Stimulated activated memory B cell treated with anti-CD40 and anti-IgM and Interleukin-4, amounts not matched to agents 10 μg/mL and 1 μg/mL and 100 μg/mL, for 72 hours (primary cell): ENCODE measurements at regions not wholly inside any gene's neighbourhood (a gene's known extent, or its start where the extent isn't known, plus 50 kb on each side); places are given as distances from the start of the nearest gene placed in this dataset.
"Not testable (repeated sequence)": the region's sequence is repeated elsewhere in the genome, so short reads cannot be mapped to it uniquely, and the experiment has no call there.

ENCODE experiments used
- ATAC-seq: fragments of 150-1000 bp; cut with Tn5 transposase; 2 replicates; pipeline ENCODE4 v1.10.0; 2021
- H3K27ac Mint-ChIP-seq: one replicate; pipeline ENCODE4 v1.8.0; 2022; ENCODE audit warnings: mild to moderate bottlenecking, mixed read lengths
- H3K27me3 Mint-ChIP-seq: one replicate; pipeline ENCODE4 v1.8.0; 2022; ENCODE audit warnings: mixed read lengths
- H3K36me3 Mint-ChIP-seq: one replicate; pipeline ENCODE4 v1.8.0; 2022; ENCODE audit warnings: mixed read lengths
- H3K4me1 Mint-ChIP-seq: one replicate; pipeline ENCODE4 v1.8.0; 2022; ENCODE audit warnings: mixed read lengths
- H3K4me3 Mint-ChIP-seq: one replicate; pipeline ENCODE4 v1.8.0; 2022; ENCODE audit warnings: mild to moderate bottlenecking, moderate library complexity, mixed read lengths
- H3K9me3 Mint-ChIP-seq: one replicate; pipeline ENCODE4 v1.8.0; 2022; ENCODE audit warnings: mixed read lengths

DNA sequence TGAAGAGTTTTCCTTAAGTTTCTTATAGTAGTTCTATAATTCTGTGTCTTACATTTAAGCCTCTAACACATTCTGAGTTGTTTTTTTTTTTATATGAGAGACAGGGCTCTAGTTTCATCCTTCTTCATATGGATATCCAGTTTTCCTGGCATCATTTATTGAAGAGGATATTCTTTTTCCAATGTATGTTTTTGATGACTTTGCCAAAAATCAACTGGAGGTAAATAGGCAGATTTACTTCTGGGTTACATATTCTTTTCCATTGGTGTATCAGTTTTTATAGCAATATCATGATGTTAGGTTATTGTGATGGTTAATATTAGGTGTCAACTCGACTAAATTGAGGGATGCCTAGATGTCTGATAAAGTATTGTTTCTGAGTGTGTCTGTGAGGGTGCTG lies 650.7 kb upstream of the GRID2 start:
- ATAC-seq: no peak
- Mint-ChIP-seq H3K4me1 (no peaks in the 10 kb centered on the region), H3K36me3 (no peaks in the 10 kb centered on the region), H3K4me3 (no peak overlapping the region), H3K27me3 (no peaks in the 10 kb centered on the region), H3K9me3 (peaks cover 3% of the 10 kb centered on the region), H3K27ac (no peak overlapping the region)

DNA sequence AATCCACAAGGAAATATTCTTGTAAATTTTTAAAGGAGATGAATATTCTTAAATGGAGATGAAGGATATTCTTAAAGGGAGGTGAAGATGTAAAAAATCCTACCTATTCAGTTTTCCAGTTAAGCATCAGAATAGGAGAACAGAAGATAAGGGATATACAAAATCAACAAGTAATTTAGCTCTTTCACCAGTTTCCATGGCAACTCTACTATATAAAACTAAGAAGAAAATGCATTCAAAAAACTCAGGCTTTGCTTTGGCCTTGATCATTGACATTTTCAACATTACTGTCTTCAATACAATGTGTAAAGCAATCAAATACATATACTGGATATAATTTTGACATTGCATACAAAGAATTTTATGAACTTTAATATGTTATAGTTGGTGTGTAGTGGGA lies 622.7 kb upstream of the GRID2 start:
- H3K27ac Mint-ChIP-seq: no peak overlapping the region
- H3K4me3 Mint-ChIP-seq: no peak overlapping the region
- H3K36me3 Mint-ChIP-seq: no peaks in the 10 kb centered on the region
- ATAC-seq: no peak
- H3K4me1 Mint-ChIP-seq: no peaks in the 10 kb centered on the region
- no peaks in the 10 kb centered on the region for H3K9me3 Mint-ChIP-seq
- H3K27me3 Mint-ChIP-seq: no peaks in the 10 kb centered on the region

DNA sequence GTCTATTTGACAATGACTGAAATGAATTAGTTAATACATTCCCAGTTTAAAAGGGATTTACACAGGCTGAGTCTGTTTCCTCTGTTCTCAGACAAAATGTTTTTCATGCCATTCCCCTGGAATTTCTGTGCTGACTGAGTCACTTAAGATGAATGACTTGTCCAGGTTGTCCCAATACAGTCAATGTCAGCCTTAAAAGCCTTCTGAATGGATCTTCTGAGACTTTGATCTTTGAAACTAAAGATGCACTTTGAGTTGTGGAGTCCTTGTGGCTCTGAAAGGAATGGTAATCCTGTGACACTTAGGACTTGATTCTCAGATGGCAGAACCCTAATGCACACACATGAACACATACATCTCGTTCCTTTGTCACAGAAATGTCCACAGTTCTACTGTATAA lies 622.2 kb upstream of the GRID2 start:
- Mint-ChIP-seq H3K36me3 (no peaks in the 10 kb centered on the region), H3K27ac (no peak overlapping the region), H3K27me3 (no peaks in the 10 kb centered on the region), H3K4me1 (no peaks in the 10 kb centered on the region), H3K9me3 (no peaks in the 10 kb centered on the region), H3K4me3 (no peak overlapping the region)
- no peak for ATAC-seq

DNA sequence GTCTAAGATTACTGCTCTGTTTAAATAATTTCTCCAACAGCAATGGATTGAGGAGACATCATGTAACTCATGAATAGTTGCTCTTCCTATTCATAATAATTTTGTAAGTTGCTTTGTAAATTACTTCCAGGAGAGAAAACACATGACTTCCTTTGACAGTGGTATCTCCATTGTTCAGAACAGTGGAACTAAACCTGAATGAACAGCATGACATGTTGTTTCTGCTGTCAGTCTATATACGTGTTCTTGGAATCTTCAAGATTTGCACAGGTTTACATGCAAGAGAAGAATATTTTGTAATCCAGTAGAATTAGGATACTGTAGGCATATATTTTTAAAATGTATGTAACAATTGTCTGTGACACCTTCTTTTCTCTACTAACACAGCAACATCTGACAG lies 618.8 kb upstream of the GRID2 start:
- Mint-ChIP-seq H3K9me3 (peaks cover 2% of the 10 kb centered on the region), H3K4me1 (no peaks in the 10 kb centered on the region), H3K27me3 (no peaks in the 10 kb centered on the region), H3K4me3 (no peak overlapping the region), H3K36me3 (no peaks in the 10 kb centered on the region), H3K27ac (no peak overlapping the region)
- ATAC-seq: no peak

DNA sequence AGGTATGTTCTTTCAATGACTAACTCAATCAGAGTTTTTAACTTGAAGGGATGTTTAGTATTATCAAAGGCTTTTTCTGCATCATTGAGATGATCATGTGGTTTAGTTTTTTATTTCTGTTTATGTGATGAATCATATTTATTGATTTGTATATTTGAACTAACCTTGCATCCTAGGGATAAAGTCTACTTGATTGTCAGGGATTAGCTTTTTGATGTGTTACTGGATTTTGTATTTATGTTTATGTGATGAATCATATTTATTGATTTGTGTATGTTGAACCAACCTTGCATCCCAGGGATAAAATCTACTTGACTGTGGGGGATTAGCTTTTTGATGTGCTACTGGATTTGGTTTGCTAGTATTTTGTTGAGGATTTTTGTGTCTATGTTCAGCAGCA lies 615.4 kb upstream of the GRID2 start:
- H3K4me3 Mint-ChIP-seq: no peak overlapping the region
- no peaks in the 10 kb centered on the region for H3K27me3 Mint-ChIP-seq
- no peak overlapping the region for H3K27ac Mint-ChIP-seq
- no peak for ATAC-seq
- no peaks in the 10 kb centered on the region for H3K4me1 Mint-ChIP-seq
- H3K9me3 Mint-ChIP-seq: peaks cover 2% of the 10 kb centered on the region
- H3K36me3 Mint-ChIP-seq: no peaks in the 10 kb centered on the region

DNA sequence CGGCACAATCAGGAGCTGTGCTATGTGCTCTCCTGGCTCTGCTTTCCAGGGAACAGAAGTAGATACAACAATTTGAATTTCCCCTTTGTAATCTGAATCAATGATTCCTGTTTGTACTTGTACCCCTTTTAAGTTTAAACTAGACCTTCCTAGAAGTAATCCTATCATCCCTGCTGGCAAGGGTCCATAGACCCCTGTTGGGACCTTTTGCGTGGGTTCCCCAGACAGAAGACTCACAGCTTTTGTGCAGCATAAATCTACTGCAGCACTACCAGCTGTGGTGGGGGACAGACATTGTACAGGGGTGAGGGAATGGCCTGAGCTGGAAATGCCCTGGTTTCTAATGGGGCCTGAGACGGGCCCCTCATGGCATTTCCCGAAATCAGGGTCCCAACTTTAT lies 604.1 kb upstream of the GRID2 start:
- not testable (repeated sequence) for H3K36me3 Mint-ChIP-seq, H3K27ac Mint-ChIP-seq, H3K27me3 Mint-ChIP-seq, H3K4me1 Mint-ChIP-seq, H3K4me3 Mint-ChIP-seq, ATAC-seq
- peaks cover 10% of the 10 kb centered on the region for H3K9me3 Mint-ChIP-seq

DNA sequence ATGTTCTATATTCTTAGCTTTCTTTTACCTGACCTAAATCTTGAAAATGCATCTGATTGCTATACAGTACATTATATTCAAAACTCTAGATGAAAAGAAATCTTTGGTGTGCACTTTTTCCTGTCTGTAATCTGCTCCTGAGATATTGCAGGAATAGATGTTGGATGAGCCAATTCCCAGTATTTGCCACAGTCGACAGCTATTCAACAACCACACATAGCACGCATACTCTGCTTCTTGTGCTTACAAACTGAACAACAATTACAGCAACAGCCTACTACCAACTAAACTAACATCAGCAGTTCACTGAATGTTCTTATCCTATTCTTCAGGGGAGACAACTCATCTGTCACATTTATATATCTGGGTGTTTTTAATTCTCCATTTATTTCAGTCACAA lies 573.9 kb upstream of the GRID2 start:
- Mint-ChIP-seq H3K4me3 (no peak overlapping the region), H3K27me3 (no peaks in the 10 kb centered on the region), H3K36me3 (no peaks in the 10 kb centered on the region), H3K27ac (no peak overlapping the region), H3K4me1 (no peaks in the 10 kb centered on the region), H3K9me3 (no peaks in the 10 kb centered on the region)
- ATAC-seq: no peak

DNA sequence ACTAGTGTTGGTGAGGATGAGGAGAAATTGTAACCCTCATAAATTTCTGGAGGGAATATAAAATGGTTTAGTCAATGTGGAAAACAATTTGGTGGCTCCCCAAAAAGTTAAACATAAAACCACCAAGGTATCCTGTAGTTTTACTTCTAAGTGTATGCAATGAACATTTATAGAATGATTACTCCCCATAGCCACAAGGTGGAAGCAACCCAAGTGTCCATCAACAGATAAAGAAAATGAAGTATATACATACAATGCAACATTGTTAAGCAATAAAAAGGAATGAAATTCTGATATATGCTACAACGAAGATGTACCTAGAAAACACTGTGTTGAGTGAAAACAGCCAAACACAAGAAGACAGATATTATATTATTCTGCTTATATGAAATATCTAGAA lies 569.1 kb upstream of the GRID2 start:
- no peak overlapping the region for H3K4me3 Mint-ChIP-seq
- no peak for ATAC-seq
- H3K36me3 Mint-ChIP-seq: no peaks in the 10 kb centered on the region
- no peak overlapping the region for H3K27ac Mint-ChIP-seq
- H3K27me3 Mint-ChIP-seq: no peaks in the 10 kb centered on the region
- no peaks in the 10 kb centered on the region for H3K9me3 Mint-ChIP-seq
- H3K4me1 Mint-ChIP-seq: no peaks in the 10 kb centered on the region

DNA sequence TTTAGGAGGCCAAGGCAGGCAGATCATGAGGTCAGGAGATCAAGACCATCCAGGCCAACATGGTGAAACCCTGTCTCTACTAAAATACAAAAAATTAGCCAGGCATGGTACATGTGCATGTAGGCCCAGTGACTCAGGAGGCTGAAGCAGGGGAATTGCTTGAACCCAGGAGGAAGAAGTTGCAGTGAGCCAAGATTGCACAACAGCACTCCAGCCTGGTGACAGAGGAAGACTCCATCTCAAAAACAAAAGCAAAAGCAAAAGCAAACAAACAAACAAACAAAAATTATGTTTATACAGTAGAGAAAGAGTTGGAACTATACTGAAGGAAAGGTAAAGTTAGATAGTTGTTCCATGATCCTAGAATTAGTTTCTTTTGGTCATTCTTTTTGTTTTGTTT lies 564.9 kb upstream of the GRID2 start:
- not testable (repeated sequence) for H3K9me3 Mint-ChIP-seq, H3K27me3 Mint-ChIP-seq, H3K27ac Mint-ChIP-seq, H3K36me3 Mint-ChIP-seq, H3K4me3 Mint-ChIP-seq, ATAC-seq, H3K4me1 Mint-ChIP-seq

DNA sequence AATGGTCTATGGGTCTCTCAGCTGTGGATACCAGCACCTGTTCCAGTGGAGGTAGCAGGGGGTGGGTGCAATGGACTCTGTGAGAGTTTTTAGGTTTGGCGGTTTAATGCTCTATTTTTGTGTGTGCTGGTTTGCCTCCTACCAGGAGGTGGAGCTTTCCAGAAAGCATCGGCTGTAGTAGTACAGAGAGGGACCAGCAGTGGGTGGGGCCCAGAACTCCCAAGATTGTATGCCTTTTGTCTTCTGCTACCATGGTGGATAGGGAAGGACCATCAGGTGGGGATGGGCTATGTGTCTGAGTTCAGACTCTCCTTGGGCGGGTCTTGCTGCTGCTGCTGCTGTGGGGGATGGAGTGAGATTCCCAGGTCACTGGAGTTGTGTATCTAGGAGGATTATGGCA lies 557.2 kb upstream of the GRID2 start:
- Mint-ChIP-seq H3K27ac (no peak overlapping the region), H3K36me3 (no peaks in the 10 kb centered on the region), H3K4me1 (no peaks in the 10 kb centered on the region), H3K9me3 (peaks cover 5% of the 10 kb centered on the region), H3K4me3 (no peak overlapping the region), H3K27me3 (no peaks in the 10 kb centered on the region)
- ATAC-seq: no peak

DNA sequence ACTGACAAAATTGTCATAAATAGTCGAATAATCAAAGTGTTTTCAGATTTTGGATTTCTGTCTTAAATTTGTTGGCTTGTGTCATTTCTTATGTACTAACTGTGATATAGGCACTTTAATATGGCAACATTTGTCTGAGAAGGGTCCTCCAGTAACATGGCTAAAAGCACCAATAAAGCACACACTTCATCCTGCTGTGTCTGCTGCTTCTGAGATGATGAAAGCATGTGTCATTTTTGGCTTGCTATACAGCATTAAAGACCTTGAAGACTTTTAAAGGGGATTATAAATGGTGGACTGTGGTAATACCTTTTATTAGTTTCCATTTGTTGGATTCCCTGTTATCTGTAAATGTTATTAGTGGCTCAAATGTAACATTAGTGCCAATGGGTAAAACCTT lies 551.8 kb upstream of the GRID2 start:
- Mint-ChIP-seq H3K9me3 (no peaks in the 10 kb centered on the region), H3K27me3 (no peaks in the 10 kb centered on the region), H3K4me3 (no peak overlapping the region), H3K36me3 (no peaks in the 10 kb centered on the region), H3K27ac (no peak overlapping the region), H3K4me1 (no peaks in the 10 kb centered on the region)
- ATAC-seq: no peak

DNA sequence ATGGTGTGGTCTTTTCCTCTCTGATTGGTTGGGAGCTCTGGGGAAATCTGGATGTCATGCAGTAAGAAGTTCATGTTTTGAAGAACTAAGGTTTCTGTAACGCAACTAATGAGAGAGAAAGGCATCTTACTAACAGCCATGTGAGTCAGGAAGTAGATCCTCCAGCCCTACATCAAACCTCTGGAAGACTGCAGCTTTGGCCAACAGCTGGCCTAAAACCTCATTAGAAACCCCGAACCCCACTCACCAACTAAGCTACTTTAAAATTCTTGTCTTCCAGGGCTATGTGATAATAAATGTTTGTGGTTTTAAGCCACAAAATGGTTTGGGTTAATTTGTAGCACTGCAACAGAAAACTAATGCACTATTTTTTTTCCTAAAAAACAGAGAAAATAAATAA lies 549.0 kb upstream of the GRID2 start:
- no peaks in the 10 kb centered on the region for H3K27me3 Mint-ChIP-seq
- no peaks in the 10 kb centered on the region for H3K4me1 Mint-ChIP-seq
- no peak overlapping the region for H3K4me3 Mint-ChIP-seq
- no peak overlapping the region for H3K27ac Mint-ChIP-seq
- ATAC-seq: no peak
- no peaks in the 10 kb centered on the region for H3K36me3 Mint-ChIP-seq
- no peaks in the 10 kb centered on the region for H3K9me3 Mint-ChIP-seq

DNA sequence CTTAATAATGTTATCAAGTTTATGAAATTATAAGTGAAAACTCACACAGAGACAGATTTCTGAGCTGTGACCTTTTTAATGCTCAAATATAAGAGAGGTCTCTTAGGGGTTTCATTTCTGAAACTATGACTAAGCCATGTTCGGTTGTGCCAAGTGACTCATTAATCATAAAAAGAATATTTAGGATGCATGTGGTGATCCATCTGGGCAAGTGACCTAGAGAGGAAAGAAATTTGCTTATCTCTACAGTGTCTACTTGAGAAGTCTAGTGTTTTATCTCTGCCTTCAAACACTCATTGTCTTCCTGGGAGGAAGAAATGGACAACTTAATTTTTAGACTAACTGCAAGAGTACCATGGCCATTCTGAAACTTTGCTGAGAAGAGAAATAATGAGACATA lies 545.3 kb upstream of the GRID2 start:
- Mint-ChIP-seq H3K27me3 (no peaks in the 10 kb centered on the region), H3K27ac (no peak overlapping the region), H3K4me3 (no peak overlapping the region), H3K36me3 (no peaks in the 10 kb centered on the region), H3K4me1 (no peaks in the 10 kb centered on the region), H3K9me3 (no peaks in the 10 kb centered on the region)
- no peak for ATAC-seq

DNA sequence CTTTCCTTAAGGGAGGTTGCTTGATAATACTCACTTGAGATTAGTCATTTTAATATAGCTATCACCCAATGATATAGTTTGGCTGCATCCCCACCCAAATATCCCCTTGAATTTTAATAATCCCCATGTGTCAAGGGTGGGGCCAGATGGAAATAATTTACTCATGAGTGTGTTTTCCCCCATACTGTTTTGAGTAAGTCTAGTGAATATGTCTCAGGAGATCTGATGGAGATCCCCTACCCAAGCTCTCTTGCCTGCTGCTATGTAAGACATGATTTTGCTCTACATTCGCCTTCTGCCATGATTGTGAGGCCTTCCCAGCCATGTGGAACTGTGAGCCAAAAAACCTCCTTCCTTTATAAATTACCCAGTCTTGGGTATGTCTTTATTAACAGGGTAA lies 539.7 kb upstream of the GRID2 start:
- H3K4me3 Mint-ChIP-seq: no peak overlapping the region
- peaks cover 7% of the 10 kb centered on the region for H3K9me3 Mint-ChIP-seq
- H3K36me3 Mint-ChIP-seq: no peaks in the 10 kb centered on the region
- ATAC-seq: no peak
- no peaks in the 10 kb centered on the region for H3K4me1 Mint-ChIP-seq
- no peaks in the 10 kb centered on the region for H3K27me3 Mint-ChIP-seq
- H3K27ac Mint-ChIP-seq: no peak overlapping the region

DNA sequence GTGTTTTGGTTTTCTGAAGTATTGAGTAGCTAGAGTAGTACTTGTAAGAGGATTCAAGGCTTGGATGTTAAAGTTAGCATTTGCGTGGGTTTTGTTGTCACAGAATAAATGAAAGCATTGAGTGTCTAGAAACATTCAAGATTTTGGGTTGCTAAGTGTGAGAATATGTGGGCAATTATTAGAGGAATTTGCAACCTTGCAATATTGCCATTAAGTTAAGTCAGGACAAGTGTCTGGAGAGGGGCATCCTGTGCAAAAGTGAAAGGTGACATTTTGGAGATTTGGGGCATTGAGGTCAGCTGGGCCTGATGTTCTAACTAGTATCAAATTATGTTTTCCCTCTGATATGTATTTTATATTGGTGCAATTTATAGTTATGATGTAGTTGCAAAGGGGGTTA lies 533.9 kb upstream of the GRID2 start:
- Mint-ChIP-seq H3K9me3 (peaks cover 7% of the 10 kb centered on the region), H3K27me3 (no peaks in the 10 kb centered on the region), H3K27ac (no peak overlapping the region), H3K4me3 (no peak overlapping the region), H3K36me3 (no peaks in the 10 kb centered on the region), H3K4me1 (no peaks in the 10 kb centered on the region)
- no peak for ATAC-seq

DNA sequence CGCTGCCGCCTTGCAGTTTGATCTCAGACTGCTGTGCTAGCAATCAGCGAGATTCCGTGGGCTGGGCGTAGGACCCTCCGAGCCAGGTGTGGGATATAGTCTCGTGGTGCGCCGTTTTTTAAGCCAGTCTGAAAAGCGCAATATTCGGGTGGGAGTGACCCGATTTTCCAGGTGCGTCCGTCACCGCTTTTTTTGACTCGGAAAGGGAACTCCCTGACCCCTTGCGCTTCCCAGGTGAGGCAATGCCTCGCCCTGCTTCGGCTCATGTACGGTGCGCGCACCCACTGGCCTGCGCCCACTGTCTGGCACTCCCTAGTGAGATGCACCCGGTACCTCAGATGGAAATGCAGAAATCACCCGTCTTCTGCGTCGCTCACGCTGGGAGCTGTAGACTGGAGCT lies 512.1 kb upstream of the GRID2 start:
- not testable (repeated sequence) for H3K27ac Mint-ChIP-seq, H3K36me3 Mint-ChIP-seq, H3K4me1 Mint-ChIP-seq, H3K27me3 Mint-ChIP-seq, ATAC-seq, H3K4me3 Mint-ChIP-seq, H3K9me3 Mint-ChIP-seq

DNA sequence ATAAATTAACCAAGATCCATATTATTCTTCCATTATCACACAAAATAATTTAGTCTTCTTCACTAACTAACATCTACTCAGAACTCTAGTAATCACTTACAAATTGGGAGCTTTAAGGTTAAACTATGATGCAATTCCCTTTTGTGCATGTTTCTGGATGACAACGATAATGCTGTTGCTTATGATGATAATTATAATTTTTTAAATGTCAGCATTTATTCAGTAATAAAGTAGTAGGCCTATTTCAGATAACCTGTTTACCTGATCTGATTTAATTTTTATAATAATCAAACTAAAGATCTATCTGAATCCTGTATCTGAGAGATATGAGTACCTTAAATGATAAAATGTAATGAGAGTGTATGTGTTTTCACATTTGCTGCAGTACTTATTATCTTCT lies 507.8 kb upstream of the GRID2 start:
- no peaks in the 10 kb centered on the region for H3K27me3 Mint-ChIP-seq
- no peak for ATAC-seq
- H3K9me3 Mint-ChIP-seq: no peaks in the 10 kb centered on the region
- H3K27ac Mint-ChIP-seq: no peak overlapping the region
- no peak overlapping the region for H3K4me3 Mint-ChIP-seq
- no peaks in the 10 kb centered on the region for H3K36me3 Mint-ChIP-seq
- H3K4me1 Mint-ChIP-seq: no peaks in the 10 kb centered on the region
